ENCODE measurements at regions not wholly inside any gene's neighbourhood (a gene's known extent, or its start where the extent isn't known, plus 50 kb on each side); places are given as distances from the start of the nearest gene placed in this dataset.
A peak's percentile ranks its signal among the peaks of the same experiment; 100 is the strongest.

GRCh38 chr13:99027661-99028425 lies 50.0 kb upstream of the DOCK9 start:
- DNase-seq = no peak

DNA sequence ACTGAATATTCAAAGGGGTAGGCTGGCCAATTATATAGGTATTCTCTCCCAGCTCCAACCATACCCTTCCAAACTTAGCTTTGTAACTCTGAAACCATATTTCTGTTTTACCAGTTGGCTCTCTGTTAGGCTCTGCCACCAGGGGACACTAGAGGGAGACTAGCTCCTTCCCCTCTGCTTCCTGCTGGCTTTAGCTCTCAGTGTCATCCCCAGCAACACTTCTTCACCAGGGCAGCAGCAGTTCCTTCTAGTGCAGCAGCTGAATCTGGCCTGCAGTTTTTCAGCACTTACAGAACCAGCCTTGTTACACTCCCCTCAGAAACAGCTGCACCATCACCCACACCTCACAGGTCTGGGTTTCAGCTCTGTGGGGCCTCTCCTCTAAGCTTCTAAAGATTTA lies 51.0 kb upstream of the DOCK9 start:
- DNase-seq = peak in 1 of 2 experiments; percentile 30

DNA sequence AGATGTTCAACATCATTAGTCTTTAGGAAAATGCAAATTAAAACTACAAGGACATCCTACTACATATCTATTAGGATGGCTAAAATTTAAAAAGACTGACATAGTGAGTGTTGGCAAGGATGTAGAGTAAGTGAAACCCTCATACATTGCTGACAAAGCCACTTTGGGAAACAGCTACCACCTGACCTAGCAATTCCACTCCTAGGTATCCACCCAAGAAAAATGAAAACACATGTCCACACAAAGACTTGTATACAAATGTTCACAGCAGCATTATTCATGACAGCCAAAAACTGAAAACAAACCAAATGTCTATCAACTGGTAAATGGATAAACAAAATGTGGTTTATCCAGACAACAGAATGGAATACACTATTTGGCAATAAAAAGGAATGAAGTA lies 51.7 kb upstream of the DOCK9 start:
- DNase-seq = no peak

DNA sequence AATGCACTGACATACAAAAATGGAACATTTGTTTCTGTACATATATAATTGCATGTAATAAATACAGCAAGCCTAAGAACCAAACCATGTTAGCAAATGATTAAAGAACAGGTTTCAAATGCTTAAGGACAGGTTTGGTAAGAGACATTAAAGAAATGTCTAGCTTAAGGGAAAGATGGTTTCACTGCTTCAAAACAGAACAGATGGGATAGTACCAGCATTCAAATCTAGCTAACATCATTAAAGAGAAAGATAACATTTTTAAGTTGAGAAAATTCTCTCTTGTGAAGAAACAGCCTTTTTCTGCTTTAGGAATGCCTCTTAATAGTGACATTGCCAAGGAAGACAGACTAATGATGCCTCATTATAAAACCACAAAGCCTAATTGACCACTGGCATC lies 52.5 kb upstream of the DOCK9 start:
- no peak for DNase-seq

DNA sequence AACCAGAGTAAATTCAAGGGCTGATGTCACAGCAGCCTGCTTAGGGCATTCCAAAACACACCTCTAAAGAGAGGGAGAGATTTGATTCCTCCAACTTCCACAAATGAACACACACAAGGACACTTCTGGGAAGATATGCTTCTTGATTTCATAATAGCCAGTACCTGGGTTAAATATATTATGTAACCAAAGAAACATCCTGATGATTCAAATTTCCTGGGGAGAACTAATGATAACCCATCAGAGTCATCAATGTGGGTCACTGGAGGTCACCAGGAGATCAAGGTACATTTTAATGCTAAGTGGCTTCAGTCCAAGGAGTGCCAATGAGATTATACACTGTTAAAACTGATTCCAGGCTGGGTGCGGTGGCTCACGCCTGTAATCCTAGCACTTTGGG lies 54.0 kb upstream of the DOCK9 start:
- no peak for DNase-seq

DNA sequence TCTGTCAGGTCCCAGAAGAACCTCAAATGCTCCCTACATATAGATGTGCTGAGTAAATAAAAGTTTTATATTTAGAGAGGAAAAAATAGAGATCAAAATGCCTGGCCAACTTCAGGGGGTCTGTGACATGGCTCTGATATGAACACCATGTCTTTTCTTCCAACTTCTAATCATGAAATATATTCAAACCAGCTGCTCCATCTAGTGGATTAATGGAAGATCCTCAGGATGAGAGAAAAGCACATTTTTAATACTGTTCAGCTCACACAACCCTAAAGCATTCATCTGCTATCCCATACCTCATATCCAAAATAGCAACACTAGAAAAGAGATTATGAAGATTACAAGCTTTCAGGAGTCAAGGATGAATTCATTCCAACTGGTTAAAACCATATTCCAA lies 56.0 kb upstream of the DOCK9 start:
- no peak for DNase-seq

GRCh38 chr13:99034333-99035085 lies 56.6 kb upstream of the DOCK9 start:
- no peak for DNase-seq

DNA sequence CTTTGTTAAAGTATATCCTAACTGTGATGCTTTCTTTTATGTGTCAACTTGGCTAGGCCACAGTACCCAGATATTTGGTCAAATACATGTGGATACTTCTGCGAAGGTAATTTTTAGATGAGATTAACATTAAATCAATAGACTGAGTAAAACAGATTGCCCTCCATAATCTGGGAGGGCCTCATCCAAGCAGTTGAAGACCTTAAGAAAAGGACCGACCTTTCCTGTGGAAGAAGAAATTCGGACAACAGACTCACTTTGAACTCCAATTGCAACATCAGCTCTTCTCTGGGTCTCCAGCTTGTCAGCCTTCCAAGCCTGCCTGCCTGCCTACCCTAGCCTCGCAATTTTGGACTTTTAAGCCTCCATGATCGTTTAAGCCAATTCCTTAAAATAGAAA lies 57.9 kb upstream of the DOCK9 start:
- DNase-seq = no peak

DNA sequence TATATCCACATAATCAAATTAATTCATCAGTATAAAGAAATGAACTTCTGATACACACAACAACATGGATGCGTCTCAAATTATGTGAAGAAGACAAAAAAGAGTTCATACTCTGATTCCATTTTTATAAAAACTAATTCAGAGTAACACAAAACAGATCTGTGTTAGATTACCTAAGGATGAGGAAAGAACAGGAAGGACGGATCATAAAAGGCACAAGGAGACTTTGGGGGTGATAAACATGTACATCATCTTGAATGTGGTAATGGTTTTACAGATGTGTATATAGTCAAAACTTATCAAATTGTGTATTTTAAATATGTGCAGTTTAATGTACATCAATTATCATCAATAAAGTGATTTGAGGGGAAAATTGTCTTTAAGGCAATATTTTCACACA lies 59.9 kb upstream of the DOCK9 start:
- no peak for DNase-seq

DNA sequence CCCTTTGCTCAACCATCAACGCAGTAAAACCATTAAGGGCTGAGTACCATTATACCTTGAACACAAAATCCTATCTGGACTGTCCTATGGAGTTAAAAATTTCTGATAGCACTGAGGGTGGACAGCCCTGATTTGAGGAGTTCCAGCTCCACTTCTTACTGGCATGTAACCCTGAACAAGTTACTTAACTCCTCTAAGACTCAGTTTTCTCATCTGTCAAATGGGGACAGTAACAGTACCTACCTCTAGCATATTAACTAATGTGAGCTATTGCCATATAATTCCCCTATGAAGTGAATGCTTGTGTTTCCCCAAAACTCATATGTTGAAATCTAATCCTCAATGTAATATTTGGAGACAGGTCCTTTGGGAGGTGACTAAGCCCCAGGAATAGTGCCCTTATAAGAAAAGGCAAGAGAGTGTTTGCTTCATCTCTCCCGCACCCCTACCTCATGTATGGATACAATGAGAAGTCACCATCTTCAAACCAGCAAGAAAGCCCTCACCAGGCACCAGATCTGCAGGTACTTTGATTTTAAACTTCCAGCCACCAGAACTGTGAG lies 61.9 kb upstream of the DOCK9 start:
- DNase-seq = no peak

- no peak for DNase-seq
Observed at GRCh38 chr13:99040536-99041131, 62.8 kb upstream of the DOCK9 start.

GRCh38 chr13:99041337-99041736 lies 63.5 kb upstream of the DOCK9 start:
- DNase-seq = no peak

DNA sequence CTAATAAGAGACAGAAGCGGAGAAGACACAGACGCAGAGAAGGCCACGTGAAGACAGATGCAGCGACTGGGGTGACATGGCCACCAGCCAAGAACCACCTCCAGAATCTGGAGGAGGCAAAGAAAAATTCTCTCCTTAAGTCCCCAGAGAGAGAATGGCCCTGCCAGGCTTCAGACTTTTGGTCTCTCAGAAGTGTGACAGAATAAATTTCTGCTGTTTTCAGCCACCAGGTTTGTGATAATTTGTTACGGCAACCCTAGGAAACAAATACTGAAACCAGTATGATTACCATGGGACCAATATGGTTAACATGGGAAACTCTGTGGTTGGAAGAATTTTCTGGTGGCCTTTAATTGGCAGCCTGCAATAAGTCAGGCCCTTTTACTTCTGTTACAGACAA lies 63.9 kb upstream of the DOCK9 start:
- no peak for DNase-seq

DNA sequence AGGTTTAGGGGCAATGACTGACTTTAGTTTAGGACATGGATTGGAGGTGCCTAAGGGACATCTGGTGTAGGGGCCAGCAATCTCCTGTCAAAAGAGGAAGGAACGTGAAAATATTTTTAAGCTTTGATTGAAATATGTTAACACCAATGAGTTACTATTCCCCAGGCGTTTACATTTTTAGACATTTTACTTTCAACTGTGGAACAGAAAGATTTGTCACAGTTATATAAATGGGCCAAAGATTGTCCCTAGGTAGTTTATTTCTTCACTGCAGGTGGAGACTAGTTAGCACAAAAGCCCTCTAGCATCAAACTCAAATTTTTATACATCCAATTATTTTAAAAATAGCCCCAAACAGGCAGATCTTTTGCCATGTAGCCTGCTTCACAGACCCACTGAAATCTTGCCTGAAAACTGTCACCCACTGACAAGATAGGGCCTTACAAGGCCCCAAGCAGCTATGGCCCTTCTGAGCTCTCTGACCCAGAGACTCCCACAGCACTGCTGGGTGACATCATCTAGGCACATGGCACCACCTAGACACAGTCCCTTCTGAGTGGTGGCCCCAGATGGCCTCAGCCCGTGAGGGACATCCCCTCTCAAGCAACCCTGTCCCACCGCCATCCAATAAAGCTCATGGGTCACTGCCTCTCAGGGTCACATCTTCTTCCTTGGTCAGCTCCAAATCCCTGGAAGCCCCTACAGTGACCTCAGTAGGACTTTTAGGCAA lies 64.8 kb upstream of the DOCK9 start:
- no peak for DNase-seq

DNA sequence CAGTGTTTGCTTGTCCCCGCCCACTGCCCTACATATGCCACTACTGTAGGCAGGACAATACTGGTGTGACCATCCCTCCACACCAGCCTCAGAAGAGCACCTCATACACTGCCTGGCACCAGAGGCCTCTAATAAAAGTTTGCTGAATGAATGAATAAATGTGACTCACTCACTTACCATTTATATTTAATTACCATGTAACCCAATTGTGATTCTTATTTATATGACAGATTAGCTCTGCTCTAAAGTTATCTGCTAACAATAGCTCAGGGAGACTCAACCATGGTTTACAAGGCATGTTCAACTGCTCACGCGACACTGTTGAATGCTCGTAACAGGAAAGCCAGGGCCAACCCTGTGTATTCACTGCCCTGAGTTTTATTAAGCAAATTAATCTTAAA lies 66.0 kb upstream of the DOCK9 start:
- DNase-seq = no peak

- DNase-seq = no peak
Observed at GRCh38 chr13:99044764-99045163, 66.9 kb upstream of the DOCK9 start.

- no peak for DNase-seq
Observed at GRCh38 chr13:99045396-99045795, 67.5 kb upstream of the DOCK9 start.

DNA sequence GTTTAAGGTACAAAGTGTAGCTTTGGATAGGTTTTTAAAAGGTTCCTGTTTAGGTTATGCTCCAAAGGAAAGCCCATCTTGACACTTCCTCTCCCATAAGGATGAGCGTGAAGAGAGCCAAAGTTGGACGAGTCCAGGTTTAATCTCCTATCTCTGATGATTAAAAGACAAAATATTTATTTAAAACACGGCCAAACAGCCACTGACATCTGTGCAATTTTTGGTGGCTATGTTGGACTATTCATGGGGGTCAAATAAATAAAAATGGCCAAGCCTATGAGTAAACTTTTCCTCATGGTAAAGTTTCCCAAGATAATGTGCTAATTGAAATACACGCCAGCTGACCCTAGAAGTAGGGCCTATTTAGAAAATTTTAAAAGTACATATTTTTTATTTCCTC lies 69.0 kb upstream of the DOCK9 start:
- no peak for DNase-seq

DNA sequence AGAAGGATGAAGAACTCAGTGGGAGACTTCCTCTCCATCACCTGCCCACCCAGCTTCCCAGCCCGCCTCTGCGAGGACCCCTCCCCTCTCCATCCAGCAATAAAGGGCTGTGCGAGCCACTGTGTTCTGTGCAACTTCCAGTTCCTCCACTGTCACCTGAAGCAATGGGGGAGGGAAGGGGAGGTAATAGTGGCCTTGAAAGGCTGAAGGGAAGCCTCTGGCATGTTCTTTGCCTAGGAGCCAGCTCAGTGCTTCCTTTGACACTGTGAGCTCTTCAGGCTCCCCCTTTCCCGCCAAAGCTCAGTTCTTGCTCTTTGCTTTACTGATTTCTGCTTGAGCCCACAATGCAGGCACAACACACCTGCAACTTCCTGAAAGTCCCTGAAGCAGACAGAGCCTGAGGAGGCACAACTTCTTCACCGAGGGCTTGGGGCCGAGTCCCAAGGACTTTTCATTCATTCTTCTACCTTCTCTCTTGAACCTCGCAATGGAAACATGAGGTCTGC lies 73.2 kb upstream of the DOCK9 start:
- no peak for DNase-seq

GRCh38 chr13:99051768-99052455 lies 74.0 kb upstream of the DOCK9 start:
- no peak for DNase-seq

DNA sequence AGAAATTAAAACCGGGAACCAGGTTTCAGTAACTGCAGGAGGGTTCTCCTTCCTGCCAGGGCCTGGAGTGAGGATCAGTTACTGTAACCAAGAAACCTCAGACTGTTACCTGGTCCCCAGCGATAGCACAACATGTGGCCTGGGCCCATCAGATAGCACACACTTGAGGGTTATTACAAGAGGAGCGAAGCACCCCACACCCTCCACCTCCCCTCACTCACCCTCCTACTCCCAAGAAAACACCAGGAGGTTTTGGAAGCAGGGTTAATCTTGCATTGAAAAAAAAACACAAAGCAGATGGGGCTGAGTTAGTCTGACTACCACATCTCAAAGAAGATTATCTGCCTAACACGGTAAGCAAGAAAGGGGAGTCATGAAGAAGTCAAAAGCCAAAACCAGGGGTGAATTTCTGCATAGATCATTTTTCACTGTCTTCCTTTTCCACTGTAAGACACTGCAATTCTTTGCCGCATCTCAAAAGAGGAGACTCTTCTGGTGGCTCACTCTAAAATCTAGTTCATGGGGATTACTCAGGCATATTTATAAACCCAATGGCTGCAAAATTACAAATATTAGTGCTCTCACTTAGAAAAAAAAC lies 75.9 kb upstream of the DOCK9 start:
- no peak for DNase-seq

DNA sequence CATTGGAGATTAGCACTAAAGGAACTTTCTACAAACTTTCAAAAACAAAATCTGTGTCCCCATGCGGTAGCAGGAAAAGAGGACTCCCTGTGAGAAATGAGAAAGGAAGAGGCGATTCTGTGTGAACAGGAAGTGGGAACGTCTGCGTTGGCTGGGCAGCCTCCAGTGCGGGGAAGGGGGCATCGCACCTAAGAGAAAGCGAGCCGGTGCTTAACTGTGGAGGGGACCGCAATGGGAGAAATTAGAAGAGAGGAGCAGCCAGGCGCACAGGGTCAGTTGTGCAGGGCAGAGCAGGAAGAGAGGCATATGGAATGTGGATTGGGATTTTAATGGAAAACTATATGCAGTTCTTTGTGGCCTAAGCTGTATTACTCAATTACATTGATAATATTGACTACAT lies 77.4 kb upstream of the DOCK9 start:
- DNase-seq = no peak
